Loucy (cell line): ENCODE measurements at regions not wholly inside any gene's neighbourhood (a gene's known extent, or its start where the extent isn't known, plus 50 kb on each side); places are given as distances from the start of the nearest gene placed in this dataset.

Experiments
- EZH2phosphoT487 ChIP-seq: fragments of 200-600 bp; IDR thresholded peaks from 2 replicates; pipeline ENCODE4 v1.6.1; 2018; ENCODE audit warnings: antibody characterized with exemption, mild to moderate bottlenecking, moderate library complexity, borderline replicate concordance
- TF ChIP-seq, protein P1 (sequence below): fragments of 200-600 bp; sonication (generic); conservative IDR thresholded peaks from 2 replicates; pipeline ENCODE4 v1.5.1; 2014; ENCODE audit warnings: mild to moderate bottlenecking, antibody characterized with exemption, low read length

DNA sequence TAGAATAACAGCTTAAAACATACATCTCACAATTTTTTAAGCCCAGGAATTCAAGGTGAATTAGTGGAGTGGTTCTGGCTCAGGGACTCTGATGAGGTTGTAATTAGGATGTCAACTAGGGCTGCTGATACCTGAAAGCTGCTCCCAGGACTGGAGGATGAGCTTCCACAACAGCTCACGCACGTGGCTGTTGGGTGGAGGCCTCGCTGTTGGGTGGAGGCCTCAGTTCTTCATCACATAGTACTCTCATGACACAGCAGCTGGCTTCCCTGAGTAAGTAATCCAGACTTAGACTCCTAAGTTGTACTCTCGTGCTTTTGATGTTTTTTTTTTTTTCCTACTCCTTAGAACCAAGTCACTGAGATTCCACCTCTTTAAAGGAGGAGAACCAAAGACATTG is 577.1 kb upstream of the PRR20A start:
- TF ChIP-seq, protein P1, sequence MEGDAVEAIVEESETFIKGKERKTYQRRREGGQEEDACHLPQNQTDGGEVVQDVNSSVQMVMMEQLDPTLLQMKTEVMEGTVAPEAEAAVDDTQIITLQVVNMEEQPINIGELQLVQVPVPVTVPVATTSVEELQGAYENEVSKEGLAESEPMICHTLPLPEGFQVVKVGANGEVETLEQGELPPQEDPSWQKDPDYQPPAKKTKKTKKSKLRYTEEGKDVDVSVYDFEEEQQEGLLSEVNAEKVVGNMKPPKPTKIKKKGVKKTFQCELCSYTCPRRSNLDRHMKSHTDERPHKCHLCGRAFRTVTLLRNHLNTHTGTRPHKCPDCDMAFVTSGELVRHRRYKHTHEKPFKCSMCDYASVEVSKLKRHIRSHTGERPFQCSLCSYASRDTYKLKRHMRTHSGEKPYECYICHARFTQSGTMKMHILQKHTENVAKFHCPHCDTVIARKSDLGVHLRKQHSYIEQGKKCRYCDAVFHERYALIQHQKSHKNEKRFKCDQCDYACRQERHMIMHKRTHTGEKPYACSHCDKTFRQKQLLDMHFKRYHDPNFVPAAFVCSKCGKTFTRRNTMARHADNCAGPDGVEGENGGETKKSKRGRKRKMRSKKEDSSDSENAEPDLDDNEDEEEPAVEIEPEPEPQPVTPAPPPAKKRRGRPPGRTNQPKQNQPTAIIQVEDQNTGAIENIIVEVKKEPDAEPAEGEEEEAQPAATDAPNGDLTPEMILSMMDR = no peak
- TF ChIP-seq EZH2phosphoT487 = no peak
